Stomach smooth muscle (tissue), 2 donors: ENCODE measurements at regions not wholly inside any gene's neighbourhood (a gene's known extent, or its start where the extent isn't known, plus 50 kb on each side); places are given as distances from the start of the nearest gene placed in this dataset.

Experiments
- H3K27ac ChIP-seq: one replicate; pipeline ENCODE4 v1.7.0; 2013; ENCODE audit warnings: mild to moderate bottlenecking, low read length, inconsistent platforms
- H3K27me3 ChIP-seq, 2 donors: one replicate each; pipeline ENCODE4 v1.7.0; 2013; ENCODE audit warnings: low read length in 2 of 2; ENCODE audit not compliant: insufficient read depth in 2 of 2, control insufficient read depth in 1 of 2
- H3K36me3 ChIP-seq, 2 donors: one replicate each; pipeline ENCODE4 v1.7.0; 2013; ENCODE audit warnings: low read length in 2 of 2; ENCODE audit not compliant: control insufficient read depth in 2 of 2, insufficient read depth in 2 of 2
- H3K4me1 ChIP-seq: one replicate; pipeline ENCODE4 v1.7.0; 2013; ENCODE audit warnings: low read length; ENCODE audit not compliant: control insufficient read depth, insufficient read depth
- H3K4me3 ChIP-seq, 2 donors: one replicate each; pipeline ENCODE4 v1.7.0; 2013; ENCODE audit warnings: low read length in 2 of 2
- H3K9ac ChIP-seq, 2 donors: one replicate each; pipeline ENCODE4 v1.7.0; 2013; ENCODE audit warnings: low read length in 2 of 2, mild to moderate bottlenecking in 1 of 2
- H3K9me3 ChIP-seq, 2 donors: one replicate each; pipeline ENCODE4 v1.7.0; 2013; ENCODE audit warnings: low read length in 2 of 2; ENCODE audit not compliant: control insufficient read depth in 2 of 2
- donor health status: healthy.
- donor health status: Pancreatic carcinoma.

GRCh38 chr4:91916219-91916618 lies 387.5 kb upstream of the GRID2 start:
- H3K27me3 ChIP-seq = no peaks in the 10 kb centered on the region
- no peaks in the 10 kb centered on the region for H3K9me3 ChIP-seq
- H3K9ac ChIP-seq = no peak overlapping the region
- H3K27ac ChIP-seq = no peak overlapping the region
- no peaks in the 10 kb centered on the region for H3K4me1 ChIP-seq
- H3K4me3 ChIP-seq = no peak overlapping the region
- no peaks in the 10 kb centered on the region for H3K36me3 ChIP-seq

DNA sequence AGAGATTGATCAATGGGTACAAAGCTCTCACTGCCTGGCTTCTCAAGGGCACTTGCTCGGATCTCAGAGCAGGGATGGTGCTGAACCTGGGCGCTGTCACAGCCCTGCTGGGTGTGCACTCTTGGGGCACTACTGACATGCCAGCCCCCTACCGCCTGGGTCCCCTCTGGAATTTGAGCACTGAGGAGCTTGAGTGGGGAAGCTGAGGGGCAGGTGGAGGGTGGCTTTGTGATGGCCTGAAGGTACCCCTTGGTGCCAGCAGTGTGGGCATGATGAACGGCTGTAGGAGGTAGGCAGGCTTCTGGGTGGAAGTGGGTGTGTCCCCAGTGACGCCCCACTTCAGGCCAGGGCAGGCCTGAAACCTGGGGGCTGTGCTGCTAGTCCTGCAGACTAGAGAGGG lies 379.1 kb upstream of the GRID2 start:
- H3K36me3 ChIP-seq = no peaks in the 10 kb centered on the region
- H3K4me3 ChIP-seq = no peak overlapping the region
- H3K4me1 ChIP-seq = no peaks in the 10 kb centered on the region
- no peak overlapping the region for H3K27ac ChIP-seq
- H3K9me3 ChIP-seq = no peaks in the 10 kb centered on the region
- no peaks in the 10 kb centered on the region for H3K27me3 ChIP-seq
- no peak overlapping the region for H3K9ac ChIP-seq

DNA sequence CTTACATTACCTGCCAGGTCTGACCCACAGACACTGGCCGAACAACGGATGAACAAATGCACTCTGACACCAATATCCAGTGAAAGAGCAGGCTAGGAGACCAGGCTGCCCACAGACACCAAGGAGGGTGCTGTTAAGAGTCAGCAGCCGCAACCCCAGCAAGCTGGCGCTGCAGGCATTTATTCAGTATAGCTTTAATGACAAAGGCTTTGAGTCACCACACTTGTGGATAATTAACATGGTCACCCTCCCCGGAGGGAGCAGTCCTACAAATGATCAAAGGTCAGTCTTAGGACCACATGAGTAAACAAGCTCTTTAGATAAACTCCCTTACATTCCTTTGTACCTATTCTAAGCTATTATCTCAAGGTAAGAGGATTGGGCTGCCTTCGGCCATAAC lies 368.5 kb upstream of the GRID2 start:
- H3K4me3 ChIP-seq = no peak overlapping the region
- no peaks in the 10 kb centered on the region for H3K4me1 ChIP-seq
- H3K36me3 ChIP-seq = no peaks in the 10 kb centered on the region
- no peaks in the 10 kb centered on the region for H3K9me3 ChIP-seq
- no peak overlapping the region for H3K9ac ChIP-seq
- no peaks in the 10 kb centered on the region for H3K27me3 ChIP-seq
- H3K27ac ChIP-seq = no peak overlapping the region

- Histone ChIP-seq H3K27me3 (no peaks in the 10 kb centered on the region), H3K4me1 (no peaks in the 10 kb centered on the region), H3K36me3 (no peaks in the 10 kb centered on the region), H3K9me3 (no peaks in the 10 kb centered on the region), H3K27ac (no peak overlapping the region), H3K4me3 (no peak overlapping the region), H3K9ac (no peak overlapping the region)
Observed at GRCh38 chr4:91936311-91936710, 367.5 kb upstream of the GRID2 start.

- Histone ChIP-seq H3K27ac (no peak overlapping the region), H3K9me3 (no peaks in the 10 kb centered on the region), H3K9ac (no peak overlapping the region), H3K27me3 (no peaks in the 10 kb centered on the region), H3K36me3 (no peaks in the 10 kb centered on the region), H3K4me3 (no peak overlapping the region), H3K4me1 (no peaks in the 10 kb centered on the region)
Observed at GRCh38 chr4:91957963-91958362, 345.8 kb upstream of the GRID2 start.

- Histone ChIP-seq H3K27me3 (no peaks in the 10 kb centered on the region), H3K4me1 (no peaks in the 10 kb centered on the region), H3K27ac (no peak overlapping the region), H3K9ac (no peak overlapping the region), H3K9me3 (no peaks in the 10 kb centered on the region), H3K4me3 (no peak overlapping the region), H3K36me3 (no peaks in the 10 kb centered on the region)
Observed at GRCh38 chr4:91958596-91958995, 345.2 kb upstream of the GRID2 start.

DNA sequence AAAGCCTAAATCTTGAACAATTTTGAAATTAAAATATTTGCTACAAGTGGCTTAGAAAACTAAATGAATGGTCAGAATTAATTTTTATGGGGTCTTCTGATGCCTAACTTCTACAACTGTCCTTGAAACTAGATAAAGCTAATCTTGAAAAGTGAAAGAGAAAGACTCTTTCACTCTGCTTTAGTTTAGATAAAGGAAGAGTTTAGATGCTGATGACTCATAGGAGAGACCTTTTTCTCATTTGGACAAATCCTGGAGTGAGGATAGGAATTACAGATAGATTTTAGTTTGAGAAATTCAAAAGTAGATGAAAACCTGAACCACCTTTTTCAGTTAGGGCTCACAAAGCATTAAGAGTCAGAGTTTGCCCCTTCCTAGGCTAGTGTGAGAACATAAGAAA lies 342.3 kb upstream of the GRID2 start:
- no peak overlapping the region for H3K4me3 ChIP-seq
- H3K4me1 ChIP-seq = no peaks in the 10 kb centered on the region
- no peaks in the 10 kb centered on the region for H3K27me3 ChIP-seq
- H3K36me3 ChIP-seq = no peaks in the 10 kb centered on the region
- H3K27ac ChIP-seq = no peak overlapping the region
- H3K9ac ChIP-seq = no peak overlapping the region
- H3K9me3 ChIP-seq = no peaks in the 10 kb centered on the region

DNA sequence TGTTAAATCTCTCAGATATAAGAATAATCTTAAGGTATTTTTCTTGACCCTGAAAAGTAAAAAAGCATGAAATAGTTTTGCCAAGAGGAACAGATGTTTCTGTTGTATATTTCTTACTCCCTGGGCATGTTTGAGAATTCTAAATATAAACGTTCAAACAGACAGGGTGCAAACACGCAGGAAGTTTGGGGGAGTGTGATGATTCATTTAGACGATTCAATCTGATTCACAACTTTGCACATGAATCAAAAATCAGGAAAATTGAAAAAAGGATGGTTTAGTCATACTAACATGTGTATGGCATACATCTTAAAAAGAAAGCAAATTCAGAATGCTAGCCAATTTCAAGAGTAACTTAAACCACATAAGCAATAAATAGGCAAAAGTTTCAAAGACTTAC lies 340.3 kb upstream of the GRID2 start:
- H3K4me1 ChIP-seq = no peaks in the 10 kb centered on the region
- H3K9ac ChIP-seq = no peak overlapping the region
- no peaks in the 10 kb centered on the region for H3K36me3 ChIP-seq
- H3K27me3 ChIP-seq = no peaks in the 10 kb centered on the region
- no peaks in the 10 kb centered on the region for H3K9me3 ChIP-seq
- no peak overlapping the region for H3K4me3 ChIP-seq
- H3K27ac ChIP-seq = no peak overlapping the region

DNA sequence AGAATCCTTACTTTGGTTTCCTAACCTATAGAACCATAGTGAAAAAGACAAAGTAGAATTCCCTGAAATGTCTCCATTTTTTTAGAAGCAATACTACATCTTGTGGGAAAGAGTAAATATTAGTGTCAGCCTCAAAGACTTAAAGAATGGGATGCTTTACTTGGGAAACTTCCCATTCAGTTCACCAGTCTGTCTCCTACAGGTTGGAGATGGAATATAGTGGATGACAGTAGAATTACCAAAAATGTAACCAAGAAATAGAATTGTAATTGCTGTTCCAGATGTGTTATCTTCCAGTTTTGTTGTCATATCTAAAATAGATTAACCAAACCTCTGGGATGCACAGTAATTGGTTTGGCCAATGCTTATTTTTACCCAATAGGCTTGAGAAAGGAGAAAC lies 338.6 kb upstream of the GRID2 start:
- no peaks in the 10 kb centered on the region for H3K9me3 ChIP-seq
- H3K27me3 ChIP-seq = no peaks in the 10 kb centered on the region
- H3K9ac ChIP-seq = no peak overlapping the region
- H3K4me3 ChIP-seq = no peak overlapping the region
- H3K36me3 ChIP-seq = no peaks in the 10 kb centered on the region
- no peaks in the 10 kb centered on the region for H3K4me1 ChIP-seq
- no peak overlapping the region for H3K27ac ChIP-seq

GRCh38 chr4:91973479-91974153 lies 330.1 kb upstream of the GRID2 start:
- H3K36me3 ChIP-seq = no peaks in the 10 kb centered on the region
- H3K27ac ChIP-seq = no peak overlapping the region
- no peaks in the 10 kb centered on the region for H3K27me3 ChIP-seq
- H3K4me3 ChIP-seq = no peak overlapping the region
- peaks cover 2 to 5% of the 10 kb centered on the region in 2 donors for H3K9me3 ChIP-seq
- H3K9ac ChIP-seq = no peak overlapping the region
- H3K4me1 ChIP-seq = no peaks in the 10 kb centered on the region

DNA sequence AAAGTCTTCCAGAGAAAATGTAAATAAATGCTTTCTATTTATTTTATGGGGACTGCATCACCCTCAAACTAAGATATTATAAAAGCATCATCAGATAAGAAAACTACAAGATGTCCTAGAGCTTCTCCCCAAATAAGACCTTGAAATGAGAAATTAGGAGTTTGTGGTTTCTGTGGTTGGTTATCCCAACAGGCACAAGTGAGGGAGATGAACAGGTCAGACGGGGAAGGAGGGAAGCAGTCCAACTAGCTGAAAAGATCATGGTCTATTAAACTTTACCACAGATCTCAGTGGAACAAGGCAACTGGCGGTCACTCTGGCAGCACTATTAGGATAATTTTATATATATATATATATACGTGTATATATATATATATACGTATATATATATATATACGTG lies 319.3 kb upstream of the GRID2 start:
- Histone ChIP-seq H3K36me3 (no peaks in the 10 kb centered on the region), H3K4me1 (no peaks in the 10 kb centered on the region), H3K27me3 (no peaks in the 10 kb centered on the region), H3K9ac (no peak overlapping the region), H3K27ac (no peak overlapping the region), H3K4me3 (no peak overlapping the region), H3K9me3 (no peaks in the 10 kb centered on the region)
